HEK293 (cell line): ENCODE measurements at regions not wholly inside any gene's neighbourhood (a gene's known extent, or its start where the extent isn't known, plus 50 kb on each side); places are given as distances from the start of the nearest gene placed in this dataset.

ENCODE experiments used
- GLIS2 ChIP-seq: fragments of 450-650 bp; formaldehyde crosslinking; IDR thresholded peaks from 2 replicates; pipeline ENCODE4 v1.5.1; 2016; ENCODE audit warnings: missing biosample characterization, missing genetic modification characterization
- MEIS1 ChIP-seq: sonication (generic); formaldehyde crosslinking; IDR thresholded peaks from 2 replicates; pipeline ENCODE4 v1.8.1; 2022; ENCODE audit warnings: missing genetic modification reagents, mild to moderate bottlenecking, borderline replicate concordance
- OSR2 ChIP-seq: fragments of 450-650 bp; formaldehyde crosslinking; IDR thresholded peaks from 2 replicates; pipeline ENCODE4 v1.5.1; 2016; ENCODE audit warnings: missing biosample characterization, missing genetic modification characterization
- ZBTB7A ChIP-seq: fragments of 450-650 bp; formaldehyde crosslinking; IDR thresholded peaks from 2 replicates; pipeline ENCODE4 v1.5.1; 2016; ENCODE audit warnings: low read depth, missing biosample characterization, missing genetic modification characterization
- ZNF174 ChIP-seq: fragments of 450-650 bp; formaldehyde crosslinking; IDR thresholded peaks from 2 replicates; pipeline ENCODE4 v1.5.0; 2017; ENCODE audit warnings: missing biosample characterization, mild to moderate bottlenecking, missing genetic modification characterization
- ZNF292 ChIP-seq: fragments of 450-650 bp; formaldehyde crosslinking; IDR thresholded peaks from 2 replicates; pipeline ENCODE4 v1.5.1; 2016; ENCODE audit warnings: low read depth, missing biosample characterization, missing genetic modification characterization, borderline replicate concordance
- ZNF354C ChIP-seq: fragments of 450-650 bp; formaldehyde crosslinking; IDR thresholded peaks from 2 replicates; pipeline ENCODE4 v1.5.1; 2016; ENCODE audit warnings: missing biosample characterization, missing genetic modification characterization, low read depth, borderline replicate concordance
- ZNF488 ChIP-seq: fragments of 450-650 bp; formaldehyde crosslinking; IDR thresholded peaks from 2 replicates; pipeline ENCODE4 v1.5.1; 2016; ENCODE audit warnings: missing biosample characterization, missing genetic modification characterization
- TF ChIP-seq, protein P1 (sequence below): fragments of 450-650 bp; formaldehyde crosslinking; IDR thresholded peaks from 2 replicates; pipeline ENCODE4 v1.5.1; 2016; ENCODE audit warnings: missing biosample characterization, missing genetic modification characterization
- TF ChIP-seq, protein P2 (sequence below): sonication (generic); formaldehyde crosslinking; IDR thresholded peaks from 2 replicates; pipeline ENCODE4 v1.8.1; 2022; ENCODE audit warnings: mild to moderate bottlenecking, moderate library complexity, missing genetic modification reagents

- TF ChIP-seq, protein P1, sequence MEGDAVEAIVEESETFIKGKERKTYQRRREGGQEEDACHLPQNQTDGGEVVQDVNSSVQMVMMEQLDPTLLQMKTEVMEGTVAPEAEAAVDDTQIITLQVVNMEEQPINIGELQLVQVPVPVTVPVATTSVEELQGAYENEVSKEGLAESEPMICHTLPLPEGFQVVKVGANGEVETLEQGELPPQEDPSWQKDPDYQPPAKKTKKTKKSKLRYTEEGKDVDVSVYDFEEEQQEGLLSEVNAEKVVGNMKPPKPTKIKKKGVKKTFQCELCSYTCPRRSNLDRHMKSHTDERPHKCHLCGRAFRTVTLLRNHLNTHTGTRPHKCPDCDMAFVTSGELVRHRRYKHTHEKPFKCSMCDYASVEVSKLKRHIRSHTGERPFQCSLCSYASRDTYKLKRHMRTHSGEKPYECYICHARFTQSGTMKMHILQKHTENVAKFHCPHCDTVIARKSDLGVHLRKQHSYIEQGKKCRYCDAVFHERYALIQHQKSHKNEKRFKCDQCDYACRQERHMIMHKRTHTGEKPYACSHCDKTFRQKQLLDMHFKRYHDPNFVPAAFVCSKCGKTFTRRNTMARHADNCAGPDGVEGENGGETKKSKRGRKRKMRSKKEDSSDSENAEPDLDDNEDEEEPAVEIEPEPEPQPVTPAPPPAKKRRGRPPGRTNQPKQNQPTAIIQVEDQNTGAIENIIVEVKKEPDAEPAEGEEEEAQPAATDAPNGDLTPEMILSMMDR (tag by site-specific recombination), result no peak
- TF ChIP-seq MEIS1 (CRISPR knock-in tag) (no peak), GLIS2 (tag by site-specific recombination) (no peak), ZNF488 (no peak), OSR2 (no peak), ZNF354C (tag by site-specific recombination) (no peak), ZNF174 (tag by site-specific recombination) (no peak), ZNF292 (tag by site-specific recombination) (no peak), ZBTB7A (tag by site-specific recombination) (no peak)
- TF ChIP-seq, protein P2, sequence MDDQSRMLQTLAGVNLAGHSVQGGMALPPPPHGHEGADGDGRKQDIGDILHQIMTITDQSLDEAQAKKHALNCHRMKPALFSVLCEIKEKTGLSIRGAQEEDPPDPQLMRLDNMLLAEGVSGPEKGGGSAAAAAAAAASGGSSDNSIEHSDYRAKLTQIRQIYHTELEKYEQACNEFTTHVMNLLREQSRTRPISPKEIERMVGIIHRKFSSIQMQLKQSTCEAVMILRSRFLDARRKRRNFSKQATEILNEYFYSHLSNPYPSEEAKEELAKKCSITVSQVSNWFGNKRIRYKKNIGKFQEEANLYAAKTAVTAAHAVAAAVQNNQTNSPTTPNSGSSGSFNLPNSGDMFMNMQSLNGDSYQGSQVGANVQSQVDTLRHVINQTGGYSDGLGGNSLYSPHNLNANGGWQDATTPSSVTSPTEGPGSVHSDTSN, result no peak
These were observed 449.2 kb upstream of the DCC start for GRCh38 chr18:51890762-51891161.
